HCT116 (cell line): ENCODE measurements at regions not wholly inside any gene's neighbourhood (a gene's known extent, or its start where the extent isn't known, plus 50 kb on each side); places are given as distances from the start of the nearest gene placed in this dataset.

Experiments
- ATAC-seq: fragments of 200-7000 bp; cut with Tn5 transposase; 2 replicates; pipeline ENCODE4 v1.9.1; 2020; ENCODE audit warnings: mild to moderate bottlenecking, moderate library complexity
- BruUV-seq: library from RNA; stranded (reverse); fragments of 400-500 nt; replicated peaks from 2 replicates; lab custom pipeline; 2021; lab: Mats Ljungman, UMichigan
- CTCF ChIA-PET: fragments of 300-600 bp; sonication (Branson Sonifier 250); formaldehyde crosslinking; loops from one replicate; lab custom pipeline; 2021; ENCODE audit warnings: antibody characterized with exemption; lab: Charles Lee
- POLR2A ChIA-PET: fragments of 300-600, 350-600 bp; sonication (Branson Sonifier 250); formaldehyde crosslinking; loops from one replicate; lab custom pipeline; 2021; ENCODE audit warnings: antibody characterized with exemption; lab: Charles Lee
- RAD21 ChIA-PET, 2 experiments: fragments of 300-600 bp; sonication (Branson Sonifier 250); formaldehyde crosslinking; loops; one replicate each; lab custom pipeline; 2023; ENCODE audit warnings: low total read pairs in 2 of 2; ENCODE audit not compliant: uncharacterized antibody in 2 of 2, unreplicated experiment in 2 of 2, low non-redundant PET in 1 of 2; lab: Charles Lee
- DNase-seq: peaks from one replicate; pipeline ENCODE4 v3.0.0-alpha.2; 2010; ENCODE audit warnings: low read depth, low spot score
- H2AFZ ChIP-seq: fragments of 200-600 bp; shearing (Covaris generic), sonication (generic); 2 replicates; pipeline ENCODE4 v1.6.1; 2017; ENCODE audit warnings: low read depth, mixed run types, mixed read lengths, antibody characterized with exemption, low read length; ENCODE audit not compliant: poor library complexity, severe bottlenecking
- H3K27ac ChIP-seq: 2 replicates; pipeline ENCODE4 v1.5.1; 2012; ENCODE audit warnings: low read depth, low read length
- H3K27me3 ChIP-seq: fragments of 200-600 bp; sonication (generic); 2 replicates; pipeline ENCODE4 v1.6.1; 2016; ENCODE audit warnings: mixed run types, low read length, mixed read lengths; ENCODE audit not compliant: insufficient read depth
- H3K36me3 ChIP-seq, 2 experiments: fragments of 200-500 bp in 1 of 2; fragments of 200-600 bp in 1 of 2; sonication (Bioruptor generic) in 1 of 2; sonication (generic) in 1 of 2; 2 replicates each; pipeline versions ENCODE4 v1.5.1 to v1.6.1; 2014 to 2016; ENCODE audit warnings: low read length in 2 of 2, inconsistent platforms in 1 of 2, mixed read lengths in 1 of 2, mixed run types in 1 of 2; ENCODE audit not compliant: insufficient read depth in 2 of 2, control insufficient read depth in 1 of 2
- H3K4me1 ChIP-seq, 2 experiments: fragments of 200-600 bp in 1 of 2; sonication (generic) in 1 of 2; 2 replicates each; pipeline versions ENCODE4 v1.5.1 to v1.6.1; 2012 to 2017; ENCODE audit warnings: low read length in 2 of 2, inconsistent platforms in 1 of 2, mild to moderate bottlenecking in 1 of 2, mixed read lengths in 1 of 2, mixed run types in 1 of 2, moderate library complexity in 1 of 2; ENCODE audit not compliant: insufficient read depth in 2 of 2, control insufficient read depth in 1 of 2
- H3K4me2 ChIP-seq: fragments of 200-600 bp; sonication (generic); 2 replicates; pipeline ENCODE4 v1.6.1; 2017; ENCODE audit warnings: mixed run types, low read length, mixed read lengths
- H3K4me3 ChIP-seq, 2 experiments: fragments of 200-600 bp in 1 of 2; sonication (generic) in 1 of 2; replicated peaks in 1 of 2; 2 replicates each; pipeline ENCODE4 v1.5.1; 2011 to 2016; ENCODE audit warnings: low read length in 2 of 2, control low read depth in 1 of 2, low read depth in 1 of 2, mild to moderate bottlenecking in 1 of 2, mixed read lengths in 1 of 2, mixed run types in 1 of 2
- H3K79me2 ChIP-seq: fragments of 200-600 bp; sonication (generic); 2 replicates; pipeline ENCODE4 v1.6.1; 2017; ENCODE audit warnings: mild to moderate bottlenecking, mixed run types, low read length, moderate library complexity, mixed read lengths; ENCODE audit not compliant: insufficient read depth
- H3K9ac ChIP-seq: fragments of 200-600 bp; sonication (generic); 2 replicates; pipeline ENCODE4 v1.6.1; 2016; ENCODE audit warnings: low read length, mixed read lengths
- H3K9me2 ChIP-seq: fragments of 200-600 bp; sonication (generic), shearing (Covaris generic); 2 replicates; pipeline ENCODE4 v1.6.1; 2017; ENCODE audit warnings: mixed run types, mild to moderate bottlenecking, moderate library complexity; ENCODE audit not compliant: insufficient read depth
- H3K9me3 ChIP-seq, 2 experiments: fragments of 200-500 bp in 1 of 2; fragments of 200-600 bp in 1 of 2; sonication (Bioruptor generic) in 1 of 2; sonication (generic) in 1 of 2; 2 replicates each; pipeline ENCODE4 v1.6.1; 2014 to 2017; ENCODE audit warnings: low read length in 2 of 2, mixed read lengths in 2 of 2, inconsistent platforms in 1 of 2, low read depth in 1 of 2, mild to moderate bottlenecking in 1 of 2, mixed run types in 1 of 2, moderate library complexity in 1 of 2; ENCODE audit not compliant: control insufficient read depth in 1 of 2, insufficient read depth in 1 of 2
- H4K20me1 ChIP-seq: fragments of 200-600 bp; sonication (generic), shearing (Covaris generic); 2 replicates; pipeline ENCODE4 v1.6.1; 2017; ENCODE audit warnings: mixed run types, mild to moderate bottlenecking, moderate library complexity; ENCODE audit not compliant: insufficient read depth
- ATF3 ChIP-seq: IDR thresholded peaks from 2 replicates; pipeline ENCODE4 v1.6.1; 2012
- CBX3 ChIP-seq: IDR thresholded peaks from 2 replicates; pipeline ENCODE4 v1.6.1; 2012; ENCODE audit warnings: low read depth
- CEBPB ChIP-seq: IDR thresholded peaks from 2 replicates; pipeline ENCODE4 v1.6.1; 2012; ENCODE audit warnings: low read depth
- ELF1 ChIP-seq: IDR thresholded peaks from 2 replicates; pipeline ENCODE4 v1.6.1; 2012; ENCODE audit warnings: low read depth, borderline replicate concordance
- FOSL1 ChIP-seq: IDR thresholded peaks from 2 replicates; pipeline ENCODE4 v1.6.1; 2012; ENCODE audit warnings: low read depth
- JUND ChIP-seq: IDR thresholded peaks from 2 replicates; pipeline ENCODE4 v1.6.1; 2012
- REST ChIP-seq: IDR thresholded peaks from 2 replicates; pipeline ENCODE4 v1.6.1; 2012; ENCODE audit warnings: low read depth
- SIN3A ChIP-seq: IDR thresholded peaks from 2 replicates; pipeline ENCODE4 v1.6.1; 2012; ENCODE audit warnings: low read depth
- SRF ChIP-seq: IDR thresholded peaks from 2 replicates; pipeline ENCODE4 v1.6.1; 2012; ENCODE audit warnings: low read depth
- ZFX ChIP-seq: fragments of 450-650 bp; IDR thresholded peaks from 2 replicates; pipeline ENCODE4 v1.6.1; 2017
- intact Hi-C: fragments of 100-400 bp; cut with micrococcal nuclease; formaldehyde crosslinking; loops from 2 replicates; pipeline ENCODE4 v1.10.0; 2022

- ChIA-PET RAD21 (no interaction called here), CTCF (no interaction called here), POLR2A (no interaction called here)
- no peaks in the 10 kb centered on the region for H3K4me1 ChIP-seq
- no peak for TF ChIP-seq JUND
- no peak for TF ChIP-seq CBX3
- TF ChIP-seq ATF3 = no peak
- H3K4me3 ChIP-seq = no peak overlapping the region
- no peak overlapping the region for H2AFZ ChIP-seq
- H3K9me2 ChIP-seq = no peaks in the 10 kb centered on the region
- ATAC-seq = no peak
- no peaks in the 10 kb centered on the region for H3K36me3 ChIP-seq
- H4K20me1 ChIP-seq = no peaks in the 10 kb centered on the region
- H3K4me2 ChIP-seq = no peak overlapping the region
- no TSS peak for BruUV-seq
- DNase-seq = no peak
- H3K79me2 ChIP-seq = no peaks in the 10 kb centered on the region
- intact Hi-C loops = no loop called here
- H3K9ac ChIP-seq = no peak overlapping the region
- H3K9me3 ChIP-seq = no peaks in the 10 kb centered on the region
- H3K27me3 ChIP-seq = peaks cover 7% of the 10 kb centered on the region; the same call in 1 of the 2 replicates
- no peak overlapping the region for H3K27ac ChIP-seq
Measured at GRCh38 chr13:47168066-47168465, 271.2 kb upstream of the HTR2A start.

GRCh38 chr13:47166336-47166735 lies 269.5 kb upstream of the HTR2A start:
- Histone ChIP-seq H3K9me2 (no peaks in the 10 kb centered on the region), H3K9ac (no peak overlapping the region), H3K79me2 (no peaks in the 10 kb centered on the region), H2AFZ (no peak overlapping the region), H3K27ac (no peak overlapping the region), H3K36me3 (no peaks in the 10 kb centered on the region), H4K20me1 (no peaks in the 10 kb centered on the region), H3K27me3 (peaks cover 7% of the 10 kb centered on the region; the same call in 1 of the 2 replicates), H3K9me3 (no peaks in the 10 kb centered on the region), H3K4me2 (no peak overlapping the region), H3K4me3 (no peak overlapping the region), H3K4me1 (no peaks in the 10 kb centered on the region)
- no peak for ATAC-seq
- DNase-seq = no peak
- CTCF ChIA-PET = no interaction called here
- POLR2A ChIA-PET = no interaction called here
- RAD21 ChIA-PET = no interaction called here
- intact Hi-C loops = no loop called here
- no peak for TF ChIP-seq ZFX
- TF ChIP-seq ELF1 = no peak
- no peak for TF ChIP-seq SIN3A
- no peak for TF ChIP-seq FOSL1
- TF ChIP-seq REST = no peak
- TF ChIP-seq SRF = no peak
- no peak for TF ChIP-seq CEBPB
- BruUV-seq = no TSS peak
